Right lobe of liver (tissue), 4 donors: ENCODE measurements at regions not wholly inside any gene's neighbourhood (a gene's known extent, or its start where the extent isn't known, plus 50 kb on each side); places are given as distances from the start of the nearest gene placed in this dataset.

ENCODE experiments used
- CTCF ChIP-seq, 4 donors: fragments of 200-600 bp in 3 of 4; fragments of 450-650 bp in 1 of 4; IDR thresholded peaks; one replicate each; pipeline versions ENCODE4 v1.5.1 to v1.8.0; 2016 to 2022; ENCODE audit warnings: antibody characterized with exemption in 4 of 4, mild to moderate bottlenecking in 2 of 4
- POLR2A ChIP-seq: fragments of 450-650 bp; IDR thresholded peaks from one replicate; pipeline ENCODE4 v1.6.1; 2017; ENCODE audit warnings: antibody characterized with exemption, mild to moderate bottlenecking
- donor health status: DM: no; HTN: no; CAD: no.
- donor health status: DM: no; HTN: no; CAD: no.
- donor health status: DM: no; HTN: yes; CAD: no.

- TF ChIP-seq CTCF (IDR thresholded peaks at IDR 0.05), result no peak
- TF ChIP-seq POLR2A, result no peak
These were observed 318.1 kb downstream of the PIK3R1 start for GRCh38 chr5:68533571-68534084.
